SH-SY5Y (cell line): ENCODE measurements at regions not wholly inside any gene's neighbourhood (a gene's known extent, or its start where the extent isn't known, plus 50 kb on each side); places are given as distances from the start of the nearest gene placed in this dataset.

Source experiments
- GATA2 ChIP-seq: IDR thresholded peaks from 2 replicates; pipeline ENCODE4 v1.6.1; 2011; ENCODE audit warnings: mild to moderate bottlenecking, low read depth, low read length
- GATA3 ChIP-seq: IDR thresholded peaks from 2 replicates; pipeline ENCODE4 v1.6.1; 2011; ENCODE audit warnings: low read depth, mild to moderate bottlenecking, low read length, moderate library complexity

DNA sequence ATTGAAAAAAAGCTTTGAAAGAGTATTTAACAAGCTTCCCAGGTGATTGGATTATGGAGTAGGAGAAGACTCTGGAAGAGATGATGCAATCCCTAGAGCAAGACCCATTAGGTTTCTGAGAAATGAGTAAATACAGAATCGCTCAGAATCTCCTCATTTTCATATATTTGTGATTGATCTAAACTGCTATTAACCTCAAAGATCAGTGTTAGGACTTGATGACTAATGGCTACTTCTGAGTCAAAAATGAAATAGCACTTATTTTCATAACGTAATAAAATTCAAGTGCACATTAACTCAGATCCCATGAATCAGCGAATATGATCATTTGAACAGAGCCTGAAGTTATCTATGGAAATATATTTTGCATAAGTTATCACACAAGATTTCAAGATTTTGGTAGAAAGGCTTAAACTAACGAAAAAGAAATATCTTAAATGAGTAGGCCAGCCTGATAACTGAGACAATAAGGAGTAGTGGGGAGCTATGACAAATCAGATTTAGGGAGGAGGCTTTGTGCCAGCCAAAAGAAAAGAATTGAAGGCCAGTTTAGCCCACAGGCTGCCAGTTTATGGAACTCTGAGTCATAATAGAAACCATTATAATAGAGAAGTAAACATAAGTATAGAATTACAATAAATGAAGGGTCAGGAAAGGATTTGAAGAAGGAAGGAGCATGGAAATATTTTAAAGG is 106.7 kb upstream of the OSMR start:
- TF ChIP-seq GATA2: no peak
- TF ChIP-seq GATA3: no peak

DNA sequence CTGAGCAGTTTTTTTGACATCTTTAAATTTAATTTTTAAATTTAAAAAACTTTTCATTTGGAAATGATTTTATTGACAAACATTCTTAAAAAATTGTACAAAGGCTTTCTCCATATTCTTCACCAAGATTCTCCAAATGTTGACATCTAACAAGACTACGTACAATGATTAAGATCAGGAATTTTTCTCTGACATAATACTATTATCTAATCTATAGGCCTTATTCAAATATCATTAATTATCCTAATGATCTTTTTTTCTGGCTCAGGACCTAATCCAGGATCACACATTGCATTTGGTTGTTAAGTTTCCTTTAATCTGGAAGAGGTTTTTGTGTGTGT is 106.1 kb upstream of the OSMR start:
- TF ChIP-seq GATA2 (no peak), GATA3 (no peak)

DNA sequence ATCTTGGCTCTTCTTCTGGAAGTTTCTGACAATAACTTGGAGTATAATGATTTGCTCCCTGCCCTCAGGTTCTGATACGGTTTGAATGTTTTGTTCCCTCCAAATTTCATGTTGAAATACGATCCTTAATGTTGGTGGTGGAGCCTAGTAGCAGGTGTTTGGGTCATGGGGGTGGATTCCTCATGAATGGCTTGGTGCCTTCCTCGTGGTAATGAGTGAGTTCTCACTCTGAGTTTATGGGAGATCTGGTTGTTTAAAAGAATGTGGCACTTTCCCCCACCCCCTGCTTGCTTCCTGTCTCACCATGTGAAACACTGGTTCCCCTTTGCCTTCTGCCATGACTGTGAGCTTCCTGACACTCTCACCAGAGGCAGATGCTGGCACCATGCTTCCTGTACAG is 103.0 kb upstream of the OSMR start:
- no peak for TF ChIP-seq GATA3
- no peak for TF ChIP-seq GATA2

DNA sequence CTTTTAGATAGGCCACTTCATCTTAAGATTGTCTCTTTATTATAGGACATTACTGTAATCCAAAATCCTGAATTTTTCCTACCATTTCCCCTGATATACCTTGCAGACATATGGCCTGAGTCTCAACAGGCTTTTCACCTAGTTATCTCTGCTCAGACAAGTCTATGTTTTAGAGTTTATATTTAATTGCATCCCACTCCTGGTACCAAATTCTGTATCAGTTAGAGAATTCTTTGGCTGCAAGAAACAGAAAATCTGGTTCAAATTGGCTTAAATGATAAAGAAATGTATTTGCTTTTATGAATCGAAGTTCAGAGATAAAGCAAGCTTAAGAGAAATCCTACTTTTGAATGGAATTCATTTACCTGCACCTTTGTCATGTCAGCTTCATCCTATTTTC is 102.2 kb upstream of the OSMR start:
- no peak for TF ChIP-seq GATA2
- TF ChIP-seq GATA3: no peak

DNA sequence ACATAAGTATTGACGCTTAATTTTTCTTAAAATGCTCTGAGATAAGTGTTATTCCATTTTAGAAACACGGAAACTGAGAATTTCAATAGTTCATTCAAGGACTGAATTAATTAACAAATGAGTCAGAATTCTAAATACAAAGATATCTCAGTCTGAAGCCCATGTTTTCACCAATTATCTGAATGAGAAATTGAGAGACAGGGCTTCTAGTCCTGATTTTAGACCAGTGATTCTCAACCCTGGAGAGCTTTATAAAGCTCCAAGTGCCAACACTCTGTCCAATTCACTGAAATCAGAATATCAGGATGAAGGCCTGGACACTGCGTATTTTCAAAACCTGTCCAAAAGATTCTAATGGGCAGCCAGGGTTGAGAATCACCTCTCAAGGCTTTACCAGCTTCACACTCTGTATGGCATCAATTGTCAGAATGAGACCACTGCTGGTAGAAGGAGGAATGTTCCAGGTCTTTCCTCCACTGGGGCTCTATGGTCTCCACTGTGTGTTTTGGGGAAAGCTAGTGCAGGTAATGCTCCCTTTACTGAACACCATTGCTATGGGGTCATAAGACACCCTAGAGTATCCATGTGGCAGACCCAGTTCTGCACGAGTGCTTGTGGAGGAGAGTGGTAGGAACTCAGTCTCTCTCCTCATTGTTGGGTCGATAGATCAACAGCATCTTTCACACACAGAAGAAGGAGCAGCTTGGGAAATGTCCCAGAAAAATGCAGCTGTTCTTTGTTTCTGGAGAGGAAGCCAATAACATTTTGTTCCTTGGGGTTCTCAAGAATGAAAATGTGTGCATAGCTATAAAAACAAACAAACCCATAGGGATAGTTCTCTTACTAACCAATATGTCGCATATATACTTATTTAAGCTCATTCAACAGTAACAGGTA is 99.7 kb upstream of the OSMR start:
- TF ChIP-seq GATA2 (no peak), GATA3 (no peak)

DNA sequence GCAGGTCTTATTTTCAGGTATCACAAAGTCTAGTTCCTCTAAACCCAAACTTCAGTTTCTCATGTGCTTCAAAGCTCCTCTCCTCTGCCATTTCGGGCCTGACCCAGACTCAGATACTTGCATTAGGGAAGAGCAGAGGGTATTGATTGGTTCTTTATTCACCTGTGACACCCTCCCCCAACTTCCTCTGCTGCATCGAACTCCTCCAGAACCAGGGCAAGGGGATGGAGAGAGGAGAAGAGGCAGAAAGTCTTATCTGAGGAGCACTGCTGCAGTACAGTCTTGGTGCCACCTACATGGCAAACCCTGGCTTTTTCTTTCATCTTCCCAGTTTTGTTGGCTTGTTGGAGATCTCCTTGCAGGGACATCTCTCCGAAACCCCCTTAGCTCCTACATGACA is 96.0 kb upstream of the OSMR start:
- TF ChIP-seq GATA2: no peak
- TF ChIP-seq GATA3: no peak

DNA sequence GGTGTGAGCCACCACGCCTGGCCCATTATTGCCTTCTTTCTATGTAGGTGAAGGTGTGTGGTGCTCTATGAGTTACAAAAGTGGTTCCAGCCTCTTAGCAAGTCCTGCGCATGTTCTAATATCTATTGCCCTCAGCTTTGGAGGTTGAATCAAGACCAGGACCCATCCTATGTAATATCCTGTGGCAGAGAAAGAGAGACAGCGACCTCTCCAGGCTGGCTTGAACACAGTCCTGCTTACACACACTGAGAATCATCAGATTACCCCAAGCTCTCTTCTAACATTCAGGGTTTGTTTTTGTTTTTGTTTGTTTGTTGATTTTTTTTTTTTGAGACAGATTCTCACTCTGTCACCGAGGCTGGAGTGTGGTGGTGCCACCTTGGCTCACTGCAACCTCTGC is 94.7 kb upstream of the OSMR start:
- no peak for TF ChIP-seq GATA2

DNA sequence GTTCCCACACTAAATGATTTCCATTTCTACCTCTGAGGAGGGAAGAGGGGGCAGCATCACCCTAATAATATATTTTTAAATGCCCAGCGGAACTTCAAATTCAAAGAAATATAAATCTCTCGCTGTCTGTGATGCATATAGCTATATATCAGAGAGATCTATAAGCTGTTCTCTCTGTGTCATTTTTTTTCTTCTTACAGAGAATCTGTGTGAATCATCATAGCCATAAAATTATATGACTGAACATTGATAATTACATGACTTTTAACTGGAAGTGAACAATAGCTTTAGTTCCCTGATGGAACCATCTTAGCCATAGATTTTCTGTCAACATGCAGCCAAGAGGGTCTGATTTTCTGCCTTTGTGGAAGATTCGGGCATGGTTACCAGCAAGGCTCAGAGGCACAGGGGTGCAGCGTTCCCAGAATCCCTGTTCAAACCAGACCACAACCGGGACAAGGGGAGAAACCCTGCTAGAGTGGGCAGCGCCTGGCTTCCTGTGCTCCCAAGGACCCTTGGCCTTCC is 93.7 kb upstream of the OSMR start:
- TF ChIP-seq GATA2 (no peak), GATA3 (no peak)

DNA sequence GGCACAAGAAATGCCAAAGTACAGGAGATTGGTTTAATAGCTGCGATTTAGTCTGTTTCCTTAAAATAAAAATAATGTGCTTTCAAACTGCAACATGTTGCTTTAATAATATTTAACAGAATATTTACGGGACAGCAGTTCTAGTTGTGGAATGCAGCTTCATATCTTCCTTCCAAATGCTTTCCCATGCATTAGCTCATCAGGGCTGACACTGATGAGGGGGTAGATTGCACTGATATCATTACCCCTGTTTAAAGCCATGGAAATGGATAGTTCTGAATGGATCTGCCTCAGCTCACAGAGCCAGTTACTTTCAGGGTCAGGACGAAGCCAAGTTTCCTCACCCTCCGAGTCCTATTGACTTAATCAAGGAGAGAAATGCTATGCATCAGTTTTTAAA is 93.2 kb upstream of the OSMR start:
- TF ChIP-seq GATA2: peak; percentile 60; the same call in 1 of the 2 replicates
- no peak for TF ChIP-seq GATA3

DNA sequence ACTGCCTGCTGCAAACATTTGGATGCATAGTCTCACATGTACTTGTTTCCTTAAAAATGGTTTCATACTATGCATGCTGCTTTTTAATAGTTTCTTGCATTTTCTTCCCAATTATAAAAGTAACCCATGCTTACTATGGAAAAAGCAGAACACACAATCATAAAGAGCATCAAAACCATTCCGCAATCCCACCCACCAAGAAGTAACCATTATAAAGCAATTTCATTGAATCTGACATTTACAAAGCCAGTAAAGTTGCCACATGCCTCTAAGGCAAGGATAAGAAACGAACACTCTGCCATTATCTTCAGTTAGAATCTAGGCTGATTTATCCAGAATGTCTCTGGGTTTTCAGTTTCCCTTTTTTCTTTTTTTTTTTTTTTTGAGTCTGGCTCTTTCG is 92.7 kb upstream of the OSMR start:
- TF ChIP-seq GATA2 (peak; percentile 27; the same call in 1 of the 2 replicates), GATA3 (no peak)

DNA sequence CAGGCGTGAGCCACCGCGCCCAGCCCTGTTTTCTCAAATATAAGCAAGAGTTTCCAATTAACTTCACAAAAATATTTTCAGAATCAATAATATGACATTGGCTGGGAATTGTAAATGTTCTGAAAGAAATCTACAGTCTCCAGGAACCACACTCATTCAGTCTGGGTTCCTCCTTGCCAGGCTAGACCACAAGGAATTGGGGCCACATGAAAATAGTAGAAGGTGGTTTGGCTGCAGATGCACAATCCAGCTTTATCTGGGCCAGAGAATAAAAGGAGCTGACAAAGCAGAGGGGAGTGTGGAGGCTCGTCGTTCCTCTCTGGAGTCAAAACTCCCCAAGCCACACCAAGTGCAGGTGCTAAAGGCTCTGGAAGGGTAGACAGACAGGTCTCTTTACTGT is 92.0 kb upstream of the OSMR start:
- TF ChIP-seq GATA2 (no peak), GATA3 (no peak)

DNA sequence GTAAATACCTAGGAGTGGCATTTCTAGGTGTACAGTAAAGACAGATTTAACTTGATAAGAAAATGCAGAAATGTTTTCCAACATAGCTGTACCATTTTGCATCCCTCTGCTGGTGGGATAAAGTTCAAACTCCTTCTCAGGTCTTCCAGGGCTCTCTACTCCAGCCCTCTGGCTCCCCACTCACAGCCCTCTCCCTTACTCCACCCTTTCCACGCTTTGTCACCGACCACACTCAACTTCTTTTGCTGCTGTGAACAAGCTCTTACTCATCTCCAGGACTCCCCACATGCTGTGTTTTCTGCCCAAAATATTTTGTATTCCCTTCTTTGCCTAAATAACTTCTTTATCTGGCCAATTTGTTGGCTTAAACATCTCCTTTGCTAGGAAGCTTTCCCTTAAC is 90.6 kb upstream of the OSMR start:
- TF ChIP-seq GATA2 (no peak), GATA3 (no peak)

DNA sequence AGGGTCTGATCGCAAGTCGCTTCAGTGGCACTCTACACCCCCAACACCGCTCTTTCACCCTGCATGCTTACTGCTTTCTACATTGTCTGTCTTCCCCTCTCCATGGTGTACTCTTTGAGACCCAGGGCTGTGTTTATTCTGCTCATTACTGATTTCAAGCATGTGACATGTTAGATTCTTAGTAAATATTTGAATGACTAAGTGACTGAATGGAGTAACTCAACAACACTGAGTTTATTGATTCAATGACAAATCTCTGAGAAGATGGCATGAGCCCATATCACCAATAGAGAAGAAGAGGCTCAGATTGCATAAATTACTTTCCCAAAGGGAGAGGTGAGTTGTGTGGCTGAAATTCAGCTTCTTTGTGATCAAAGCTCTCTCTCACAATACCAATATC is 89.7 kb upstream of the OSMR start:
- TF ChIP-seq GATA2 (no peak), GATA3 (no peak)

DNA sequence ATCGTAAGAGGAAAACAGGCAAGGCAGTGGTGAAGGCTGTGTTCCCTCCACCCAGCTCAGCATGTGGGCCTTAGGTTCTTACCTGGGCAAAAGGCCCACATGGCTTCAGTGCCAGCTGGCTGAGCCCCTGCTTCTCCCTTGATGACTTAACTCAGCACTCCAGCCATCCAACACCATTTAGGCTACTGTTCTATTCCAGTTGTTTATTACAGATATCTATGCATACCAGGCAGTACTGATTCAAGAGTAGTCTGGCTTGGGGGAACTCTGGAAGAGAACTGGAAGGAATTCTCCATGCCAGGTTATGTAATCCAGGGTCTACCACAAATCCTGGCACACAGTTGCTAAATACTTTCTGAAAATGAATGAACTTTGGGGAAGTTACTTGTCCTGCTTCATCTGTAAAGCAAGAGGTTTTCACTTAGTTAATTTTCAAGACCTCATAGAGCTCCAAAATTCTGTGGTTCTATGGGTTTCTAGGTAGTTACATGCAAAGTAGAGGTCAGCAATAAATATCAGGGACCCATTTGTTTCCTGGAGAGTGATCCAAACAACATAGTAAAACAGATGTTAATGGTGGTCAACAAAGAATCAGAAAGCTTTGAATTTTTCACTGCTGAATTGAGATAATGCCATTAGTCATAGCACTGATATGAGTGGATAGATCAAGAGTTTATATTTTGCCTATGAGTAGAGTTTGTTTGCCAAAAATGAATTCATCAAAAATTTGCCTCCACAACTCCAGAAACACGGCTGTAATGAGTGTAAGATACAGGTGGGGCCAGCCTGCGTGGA is 88.2 kb upstream of the OSMR start:
- no peak for TF ChIP-seq GATA3
- TF ChIP-seq GATA2: no peak
